Esophagus squamous epithelium (tissue), 4 donors: ENCODE measurements at regions not wholly inside any gene's neighbourhood (a gene's known extent, or its start where the extent isn't known, plus 50 kb on each side); places are given as distances from the start of the nearest gene placed in this dataset.

ENCODE experiments used
- CTCF ChIP-seq, 6 experiments: fragments of 450-650 bp in 4 of 6; fragments of 200-600 bp in 2 of 6; sonication (generic) in 2 of 6; IDR thresholded peaks; one replicate each; pipeline ENCODE4 v1.5.1; 2016 to 2019; ENCODE audit warnings: antibody characterized with exemption in 6 of 6, mild to moderate bottlenecking in 4 of 6, moderate library complexity in 4 of 6
- POLR2A ChIP-seq, 4 donors: fragments of 450-650 bp; IDR thresholded peaks; one replicate each; pipeline ENCODE4 v1.6.1; 2017; ENCODE audit warnings: antibody characterized with exemption in 4 of 4, mild to moderate bottlenecking in 4 of 4, moderate library complexity in 3 of 4

- TF ChIP-seq POLR2A (IDR thresholded peaks at IDR 0.05), result no peak
- TF ChIP-seq CTCF (IDR thresholded peaks at IDR 0.05), result no peak
Measured at GRCh38 chr9:129449066-129449465, 171.8 kb downstream of the C9orf50 start.
